NT2/D1 (cell line): ENCODE measurements at regions not wholly inside any gene's neighbourhood (a gene's known extent, or its start where the extent isn't known, plus 50 kb on each side); places are given as distances from the start of the nearest gene placed in this dataset.
"Not testable (repeated sequence)": the region's sequence is repeated elsewhere in the genome, so short reads cannot be mapped to it uniquely, and the experiment has no call there.

Source experiments
- DNase-seq: peaks from one replicate; pipeline ENCODE4 v3.0.0-alpha.2; 2011; ENCODE audit warnings: low read depth, low spot score
- H3K27me3 ChIP-seq: 2 replicates; pipeline ENCODE4 v1.6.0; 2011; ENCODE audit warnings: mild to moderate bottlenecking; ENCODE audit not compliant: insufficient read length, insufficient read depth
- H3K36me3 ChIP-seq: 2 replicates; pipeline ENCODE4 v1.6.1; 2011; ENCODE audit warnings: mild to moderate bottlenecking, low read length, mixed read lengths; ENCODE audit not compliant: insufficient read depth, insufficient read length
- H3K4me1 ChIP-seq: 2 replicates; pipeline ENCODE4 v1.5.1; 2011; ENCODE audit not compliant: insufficient read depth, insufficient read length
- H3K4me3 ChIP-seq: 2 replicates; pipeline ENCODE4 v1.5.1; 2011; ENCODE audit warnings: low read depth; ENCODE audit not compliant: insufficient read length
- H3K9ac ChIP-seq: 2 replicates; pipeline ENCODE4 v1.6.0; 2011; ENCODE audit warnings: low read depth; ENCODE audit not compliant: insufficient read length
- H3K9me3 ChIP-seq: 2 replicates; pipeline ENCODE4 v1.5.1; 2011; ENCODE audit warnings: mild to moderate bottlenecking, low read length; ENCODE audit not compliant: insufficient read depth
- SUZ12 ChIP-seq: IDR thresholded peaks from 2 replicates; pipeline ENCODE4 v1.6.1; 2011; ENCODE audit not compliant: insufficient read length, insufficient read depth; ENCODE audit errors: extremely low read depth
- YY1 ChIP-seq: IDR thresholded peaks from 2 replicates; pipeline ENCODE4 v1.6.1; 2011; ENCODE audit not compliant: insufficient read length, insufficient read depth
- ZNF274 ChIP-seq: IDR thresholded peaks from 2 replicates; pipeline ENCODE4 v1.6.1; 2011; ENCODE audit warnings: mild to moderate bottlenecking, low read depth, low read length

DNA sequence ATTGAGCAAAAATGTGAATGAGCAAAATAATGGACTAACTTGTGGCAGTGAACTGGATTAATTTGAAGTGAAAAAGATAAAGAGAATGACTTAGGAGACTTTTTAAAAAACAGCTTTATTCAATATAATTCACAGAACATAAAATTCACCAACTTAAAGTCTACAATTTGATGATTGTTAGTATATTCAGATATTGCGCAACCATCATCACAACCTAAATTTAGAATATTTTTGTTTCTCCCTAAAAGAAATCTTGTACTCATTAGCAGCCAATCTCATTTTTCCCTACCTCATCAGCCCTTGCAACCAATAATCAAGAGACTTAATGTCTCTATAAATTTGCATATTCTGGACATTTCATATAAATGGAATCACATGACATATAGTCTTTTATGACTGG, 496.5 kb downstream of the IGSF11 start:
- Histone ChIP-seq H3K4me3 (no peak overlapping the region), H3K9me3 (no peaks in the 10 kb centered on the region), H3K27me3 (no peaks in the 10 kb centered on the region), H3K9ac (no peak overlapping the region), H3K36me3 (no peaks in the 10 kb centered on the region), H3K4me1 (no peaks in the 10 kb centered on the region)
- DNase-seq = no peak
- no peak for TF ChIP-seq YY1
- no peak for TF ChIP-seq ZNF274
- TF ChIP-seq SUZ12 = no peak

DNA sequence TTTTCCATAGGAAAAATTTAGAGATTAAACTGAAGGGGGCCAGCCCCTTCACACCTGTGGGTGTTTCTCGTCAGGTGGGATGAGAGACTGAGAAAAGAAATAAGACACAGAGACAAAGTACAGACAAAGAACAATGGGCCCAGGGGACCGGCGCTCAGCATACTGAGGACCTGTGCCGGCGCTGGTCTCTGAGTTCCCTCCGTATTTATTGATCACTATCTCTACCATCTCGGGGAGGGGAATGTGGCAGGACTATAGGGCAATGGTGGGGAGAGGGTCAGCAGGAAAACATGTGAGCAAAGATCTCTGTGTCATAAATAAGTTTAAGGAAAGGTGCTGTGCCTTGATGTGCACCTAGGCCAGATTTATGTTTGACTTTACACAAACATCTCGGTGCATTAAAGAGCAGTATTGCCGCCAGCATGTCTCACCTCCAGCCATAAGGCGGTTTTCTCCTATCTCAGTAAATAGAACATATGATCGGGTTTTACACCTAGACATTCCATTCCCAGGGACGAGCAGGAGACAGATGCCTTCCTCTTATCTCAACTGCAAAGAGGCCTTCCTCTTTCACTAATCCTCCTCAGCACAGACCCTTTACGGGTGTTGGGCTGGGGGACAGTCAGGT, 494.7 kb downstream of the IGSF11 start:
- H3K4me1 ChIP-seq, H3K9me3 ChIP-seq, H3K36me3 ChIP-seq, H3K4me3 ChIP-seq, H3K9ac ChIP-seq, H3K27me3 ChIP-seq, DNase-seq: not testable (repeated sequence)

DNA sequence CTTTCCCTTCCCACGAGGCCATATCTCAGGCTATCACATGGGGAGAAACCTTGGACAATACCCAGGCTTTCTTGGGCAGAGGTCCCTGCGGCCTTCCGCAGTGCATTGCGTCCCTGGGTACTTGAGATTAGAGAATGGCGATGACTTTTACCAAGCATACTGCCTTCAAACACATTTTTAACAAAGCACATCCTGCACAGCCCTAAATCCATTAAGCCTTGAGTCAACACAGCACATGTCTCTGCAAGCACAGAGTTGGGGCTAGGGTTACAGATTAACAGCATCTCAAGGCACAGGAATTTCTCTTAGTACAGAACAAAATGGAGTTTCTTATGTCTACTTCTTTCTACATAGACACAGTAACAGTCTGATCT, 494.2 kb downstream of the IGSF11 start:
- not testable (repeated sequence) for H3K9me3 ChIP-seq, H3K4me3 ChIP-seq, H3K9ac ChIP-seq, DNase-seq, H3K4me1 ChIP-seq, H3K36me3 ChIP-seq, H3K27me3 ChIP-seq

DNA sequence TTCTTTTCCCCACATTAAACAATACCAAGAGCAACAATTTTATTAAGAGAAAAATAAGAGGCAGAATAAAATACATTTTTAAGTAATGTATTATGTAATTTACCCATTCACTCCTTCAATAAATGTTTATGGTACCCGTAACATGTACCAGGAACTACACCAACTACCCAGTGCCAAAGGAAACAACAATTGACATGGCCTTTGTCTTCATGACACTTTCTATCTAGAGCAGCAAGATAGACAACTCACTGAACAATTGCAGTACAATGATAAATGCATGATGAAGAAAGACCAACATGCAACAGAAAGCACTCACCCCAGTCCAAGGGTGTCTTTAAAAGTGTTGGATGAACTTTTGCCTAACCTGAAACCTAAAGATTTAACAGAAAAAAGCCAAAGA, 493.8 kb downstream of the IGSF11 start:
- H3K9ac ChIP-seq = no peak overlapping the region
- H3K27me3 ChIP-seq = no peaks in the 10 kb centered on the region
- no peaks in the 10 kb centered on the region for H3K9me3 ChIP-seq
- no peak overlapping the region for H3K4me3 ChIP-seq
- no peaks in the 10 kb centered on the region for H3K36me3 ChIP-seq
- H3K4me1 ChIP-seq = no peaks in the 10 kb centered on the region
- TF ChIP-seq ZNF274 = no peak
- no peak for TF ChIP-seq SUZ12
- no peak for TF ChIP-seq YY1
- DNase-seq = no peak

DNA sequence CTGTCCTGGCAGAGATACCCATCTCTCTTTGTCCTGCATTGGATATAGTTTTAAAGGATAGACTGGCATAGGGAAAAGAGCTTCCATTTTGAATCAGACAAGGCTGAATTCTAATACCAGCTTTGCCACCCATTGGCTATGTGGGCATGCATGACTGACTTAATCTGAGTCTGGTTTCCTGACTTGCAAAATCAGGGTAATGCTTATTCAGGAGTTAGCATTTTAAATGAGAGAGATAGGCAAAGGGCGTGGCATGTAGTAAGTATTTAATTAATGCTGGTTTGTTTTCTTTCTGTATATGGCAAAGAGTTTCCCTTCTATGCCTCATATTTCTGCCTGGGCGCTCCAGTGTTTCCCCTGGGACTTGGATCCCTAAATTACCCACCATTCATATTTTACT, 492.9 kb downstream of the IGSF11 start:
- TF ChIP-seq SUZ12 (no peak), ZNF274 (no peak)
- no peaks in the 10 kb centered on the region for H3K27me3 ChIP-seq

DNA sequence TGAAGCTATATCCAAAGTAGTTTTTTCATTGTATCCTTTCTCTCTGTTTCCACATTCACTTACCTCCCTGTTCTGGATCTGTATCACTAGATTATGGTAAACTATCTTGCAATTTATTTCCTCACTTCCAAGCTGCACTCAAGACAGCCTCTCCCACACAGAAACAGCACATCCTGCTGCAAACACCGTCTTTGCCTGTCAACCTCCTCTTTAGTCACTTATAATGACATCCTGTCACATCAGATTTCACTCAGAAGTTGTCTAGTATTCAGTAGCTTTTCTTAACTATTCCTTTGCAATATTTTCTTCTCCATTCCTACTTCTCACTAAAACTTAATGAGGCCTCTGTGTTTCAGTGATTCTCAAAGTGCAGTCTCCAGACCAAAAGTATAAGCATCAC, 490.8 kb downstream of the IGSF11 start:
- DNase-seq = no peak
- no peaks in the 10 kb centered on the region for H3K27me3 ChIP-seq
- no peaks in the 10 kb centered on the region for H3K9me3 ChIP-seq
- no peaks in the 10 kb centered on the region for H3K36me3 ChIP-seq
- no peak overlapping the region for H3K4me3 ChIP-seq
- no peaks in the 10 kb centered on the region for H3K4me1 ChIP-seq
- H3K9ac ChIP-seq = no peak overlapping the region
- TF ChIP-seq YY1 = no peak
- no peak for TF ChIP-seq ZNF274
- no peak for TF ChIP-seq SUZ12

More for the DNA sequence above, 492.9 kb downstream of the IGSF11 start:
- no peaks in the 10 kb centered on the region for H3K9me3 ChIP-seq
- no peaks in the 10 kb centered on the region for H3K36me3 ChIP-seq
- H3K9ac ChIP-seq = no peak overlapping the region
- no peak overlapping the region for H3K4me3 ChIP-seq
- H3K4me1 ChIP-seq = no peaks in the 10 kb centered on the region
- no peak for DNase-seq

DNA sequence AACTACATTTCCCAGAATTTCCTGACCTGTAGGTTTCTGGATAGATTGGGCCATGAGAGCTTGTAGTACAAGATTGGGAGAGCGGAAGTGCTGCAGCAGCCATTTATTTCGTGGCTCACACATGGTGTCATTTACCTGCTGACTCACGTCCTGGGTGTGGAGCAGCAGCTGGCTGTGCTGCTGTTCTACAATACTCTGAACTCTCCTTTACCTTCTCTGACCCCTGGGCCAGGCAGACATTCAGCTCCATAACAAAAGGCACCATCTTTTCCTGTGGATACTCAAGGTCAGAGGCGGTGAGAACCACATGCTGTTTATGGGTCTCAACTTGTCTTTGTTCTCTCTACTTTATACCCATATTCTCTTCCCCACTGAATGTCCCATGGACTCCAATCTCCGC, 490.2 kb downstream of the IGSF11 start:
- Histone ChIP-seq H3K36me3 (no peaks in the 10 kb centered on the region), H3K4me1 (no peaks in the 10 kb centered on the region), H3K27me3 (no peaks in the 10 kb centered on the region), H3K4me3 (no peak overlapping the region), H3K9me3 (no peaks in the 10 kb centered on the region), H3K9ac (no peak overlapping the region)
- TF ChIP-seq SUZ12 (no peak), ZNF274 (no peak), YY1 (no peak)
- DNase-seq = peak; percentile 35

DNA sequence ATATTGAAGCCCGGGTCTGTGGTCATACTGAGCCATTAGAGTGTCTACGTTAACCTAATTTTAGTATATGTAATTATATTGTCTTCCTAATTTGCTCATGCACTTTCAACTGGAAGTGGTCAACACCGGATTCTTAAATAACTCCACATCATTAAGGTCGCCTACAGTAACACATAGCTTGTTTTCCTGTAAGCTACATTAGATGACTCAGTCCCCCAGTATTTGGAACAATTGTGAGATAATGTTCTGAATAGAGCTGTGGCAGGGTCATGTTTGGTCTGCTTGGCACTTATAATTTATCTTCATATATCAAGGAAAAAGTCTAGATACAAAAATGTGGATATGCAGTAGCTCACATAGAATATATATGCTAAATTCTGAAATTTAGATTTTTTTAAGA, 486.2 kb downstream of the IGSF11 start:
- no peak for DNase-seq
- H3K9ac ChIP-seq = no peak overlapping the region
- no peak overlapping the region for H3K4me3 ChIP-seq
- no peaks in the 10 kb centered on the region for H3K36me3 ChIP-seq
- H3K27me3 ChIP-seq = no peaks in the 10 kb centered on the region
- TF ChIP-seq ZNF274 = no peak
- no peak for TF ChIP-seq SUZ12
- TF ChIP-seq YY1 = no peak
- no peaks in the 10 kb centered on the region for H3K9me3 ChIP-seq
- no peaks in the 10 kb centered on the region for H3K4me1 ChIP-seq
